Gastrocnemius medialis (tissue), 4 donors: ENCODE measurements at regions not wholly inside any gene's neighbourhood (a gene's known extent, or its start where the extent isn't known, plus 50 kb on each side); places are given as distances from the start of the nearest gene placed in this dataset.

Source experiments
- ATAC-seq, 2 donors: fragments of 150-250 bp; one replicate each; pipeline ENCODE4 v1.9.1; 2016
- DNase-seq, 2 donors: peaks; one replicate each; pipeline ENCODE4 v3.0.0-alpha.2; 2019
- H3K27ac ChIP-seq, 4 donors: fragments of 200-600 bp; sonication (generic); 1 replicate in 1 of 4; 2 replicates in 3 of 4; pipeline ENCODE4 v1.5.1; 2016 to 2018; ENCODE audit warnings: mild to moderate bottlenecking in 2 of 4, moderate library complexity in 1 of 4
- H3K27me3 ChIP-seq, 3 donors: fragments of 200-600 bp; sonication (generic) in 2 of 3; 1 replicate in 1 of 3; 2 replicates in 2 of 3; pipeline versions ENCODE4 v1.5.1 to v1.6.0; 2016 to 2019; ENCODE audit warnings: mild to moderate bottlenecking in 1 of 3, moderate library complexity in 1 of 3
- H3K36me3 ChIP-seq, 2 donors: fragments of 200-600 bp; sonication (generic) in 1 of 2; one replicate each; pipeline ENCODE4 v1.5.1; 2017 to 2018
- H3K4me1 ChIP-seq, 2 donors: fragments of 200-600 bp; sonication (generic) in 1 of 2; one replicate each; pipeline ENCODE4 v1.5.1; 2016 to 2017; ENCODE audit warnings: mild to moderate bottlenecking in 2 of 2
- H3K4me3 ChIP-seq, 4 donors: fragments of 200-600 bp; sonication (generic) in 3 of 4; 1 replicate in 1 of 4; 2 replicates in 3 of 4; pipeline ENCODE4 v1.5.1; 2016 to 2019; ENCODE audit warnings: mild to moderate bottlenecking in 2 of 4
- H3K9me3 ChIP-seq, 3 donors: fragments of 200-600 bp; sonication (generic) in 2 of 3; 1 replicate in 1 of 3; 2 replicates in 2 of 3; pipeline ENCODE4 v1.5.1; 2016 to 2019
- CTCF ChIP-seq, 5 experiments: fragments of 450-650 bp in 3 of 5; fragments of 200-600 bp in 2 of 5; sonication (generic) in 2 of 5; IDR thresholded peaks in 4 of 5; conservative IDR thresholded peaks in 1 of 5; 1 replicate in 4 of 5; 2 replicates in 1 of 5; pipeline ENCODE4 v1.5.1; 2016 to 2019; ENCODE audit warnings: antibody characterized with exemption in 5 of 5, mild to moderate bottlenecking in 3 of 5, moderate library complexity in 3 of 5
- POLR2A ChIP-seq, 2 donors: fragments of 450-650 bp; IDR thresholded peaks; one replicate each; pipeline ENCODE4 v1.6.1; 2017; ENCODE audit warnings: antibody characterized with exemption in 2 of 2, mild to moderate bottlenecking in 2 of 2, moderate library complexity in 2 of 2
- in situ Hi-C, 4 donors: fragments of 200-750 bp; cut with MboI; loops; one replicate each; pipeline versions ENCODE4 v1.15.0 to v1.8.0; 2017; ENCODE audit warnings: low sequenced_read_pairs in 4 of 4
- intact Hi-C: fragments of 100-400 bp; cut with DNase I; formaldehyde crosslinking; loops from one replicate; pipeline ENCODE4 v1.15.1; 2023; ENCODE audit warnings: low total_unique reads

GRCh38 chr18:42178376-42179080 lies 223.5 kb downstream of the PIK3C3 start:
- no peak overlapping the region for H3K4me3 ChIP-seq
- no peak overlapping the region for H3K27ac ChIP-seq
- no peaks in the 10 kb centered on the region for H3K36me3 ChIP-seq
- no peaks in the 10 kb centered on the region for H3K4me1 ChIP-seq
- TF ChIP-seq POLR2A (IDR thresholded peaks at IDR 0.05) (no peak), CTCF (IDR thresholded peaks at IDR 0.05 in 4 of 5, conservative IDR thresholded peaks at IDR 0.05 in 1 of 5) (no peak)
- intact Hi-C loops = no loop called here
- DNase-seq = no peak
- no peaks in the 10 kb centered on the region for H3K9me3 ChIP-seq
- no peaks in the 10 kb centered on the region for H3K27me3 ChIP-seq
- in situ Hi-C loops = no loop called here
- no peak for ATAC-seq

- H3K27me3 ChIP-seq = no peaks in the 10 kb centered on the region
- intact Hi-C loops = no loop called here
- no peaks in the 10 kb centered on the region for H3K4me1 ChIP-seq
- H3K36me3 ChIP-seq = no peaks in the 10 kb centered on the region
- no peak overlapping the region for H3K27ac ChIP-seq
- H3K4me3 ChIP-seq = no peak overlapping the region
- ATAC-seq (no peak), DNase-seq (no peak)
- no peaks in the 10 kb centered on the region for H3K9me3 ChIP-seq
- in situ Hi-C loops = no loop called here
- no peak for TF ChIP-seq CTCF (IDR thresholded peaks at IDR 0.05 in 4 of 5, conservative IDR thresholded peaks at IDR 0.05 in 1 of 5)
- TF ChIP-seq POLR2A (IDR thresholded peaks at IDR 0.05) = no peak
Observed at GRCh38 chr18:42179542-42180121, 224.6 kb downstream of the PIK3C3 start.

GRCh38 chr18:42181474-42181873 lies 226.4 kb downstream of the PIK3C3 start:
- Histone ChIP-seq H3K27me3 (no peaks in the 10 kb centered on the region), H3K4me3 (no peak overlapping the region), H3K4me1 (no peaks in the 10 kb centered on the region), H3K27ac (no peak overlapping the region), H3K36me3 (no peaks in the 10 kb centered on the region), H3K9me3 (no peaks in the 10 kb centered on the region)
- DNase-seq (no peak), ATAC-seq (no peak)
- in situ Hi-C loops = no loop called here
- intact Hi-C loops = no loop called here
- TF ChIP-seq POLR2A (IDR thresholded peaks at IDR 0.05) (no peak), CTCF (IDR thresholded peaks at IDR 0.05 in 4 of 5, conservative IDR thresholded peaks at IDR 0.05 in 1 of 5) (no peak)

GRCh38 chr18:42182728-42183700 lies 228.0 kb downstream of the PIK3C3 start:
- ATAC-seq (no peak), DNase-seq (no peak)
- intact Hi-C loops (no loop called here), in situ Hi-C loops (no loop called here)
- Histone ChIP-seq H3K4me3 (no peak overlapping the region), H3K9me3 (no peaks in the 10 kb centered on the region), H3K4me1 (no peaks in the 10 kb centered on the region), H3K36me3 (no peaks in the 10 kb centered on the region), H3K27ac (no peak overlapping the region), H3K27me3 (no peaks in the 10 kb centered on the region)
- TF ChIP-seq POLR2A (IDR thresholded peaks at IDR 0.05) = no peak
- no peak for TF ChIP-seq CTCF (IDR thresholded peaks at IDR 0.05 in 4 of 5, conservative IDR thresholded peaks at IDR 0.05 in 1 of 5)
